ENCODE measurements at regions not wholly inside any gene's neighbourhood (a gene's known extent, or its start where the extent isn't known, plus 50 kb on each side); places are given as distances from the start of the nearest gene placed in this dataset.

- no peak for TF ChIP-seq POLR2A (IDR thresholded peaks at IDR 0.05)
- no peak for TF ChIP-seq CTCF (IDR thresholded peaks at IDR 0.05)
Observed at GRCh38 chr14:105845725-105846309, 319.4 kb downstream of the TMEM121 start.
